ENCODE measurements at regions not wholly inside any gene's neighbourhood (a gene's known extent, or its start where the extent isn't known, plus 50 kb on each side); places are given as distances from the start of the nearest gene placed in this dataset.

DNA sequence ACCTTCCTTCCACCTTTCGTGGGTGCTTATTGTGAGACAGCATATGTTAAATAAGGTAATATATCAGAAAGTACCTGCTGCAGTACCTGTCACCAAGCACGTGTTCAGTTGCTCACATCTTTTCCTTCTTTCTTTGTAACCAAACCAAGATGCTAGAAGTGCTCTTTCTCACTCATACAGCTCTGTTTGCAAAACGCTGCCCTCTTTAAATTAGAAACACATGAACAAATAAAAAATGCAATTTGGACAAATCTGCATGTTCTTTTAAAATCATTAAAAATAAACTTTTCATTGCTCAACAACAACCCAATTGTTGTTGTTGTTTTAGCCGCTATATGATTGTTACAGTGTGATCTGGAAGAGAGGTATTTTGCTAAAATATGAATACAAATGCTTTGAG, 193.5 kb upstream of the ZBTB20 start:
- H3K27me3 ChIP-seq, result no peaks in the 10 kb centered on the region
- H3K36me3 ChIP-seq, result no peaks in the 10 kb centered on the region
- in situ Hi-C loops (cut with MboI; ENCODE audit: low pct_ligation_motif_present in 1 of 4, low pct_unique_long_range_greater_than_20kb in 1 of 4, low sequenced_read_pairs in 3 of 4) (no loop called here), intact Hi-C loops (cut with DNase I; ENCODE audit: low total_unique reads) (no loop called here)
- WGBS, 2 donors (ENCODE audit: low coverage in 1 of 2), result 75% methylated on average over 4 of the region's 4 CpGs
- H3K4me1 ChIP-seq, result no peaks in the 10 kb centered on the region
- no peak overlapping the region for H3K4me3 ChIP-seq
- no peak overlapping the region for H3K27ac ChIP-seq
- no peak for DNase-seq
- no peaks in the 10 kb centered on the region for H3K9me3 ChIP-seq
- TF ChIP-seq POLR2AphosphoS5 (IDR thresholded peaks at IDR 0.05) (no peak), POLR2A (IDR thresholded peaks at IDR 0.05) (no peak)
- TF ChIP-seq, protein P1, sequence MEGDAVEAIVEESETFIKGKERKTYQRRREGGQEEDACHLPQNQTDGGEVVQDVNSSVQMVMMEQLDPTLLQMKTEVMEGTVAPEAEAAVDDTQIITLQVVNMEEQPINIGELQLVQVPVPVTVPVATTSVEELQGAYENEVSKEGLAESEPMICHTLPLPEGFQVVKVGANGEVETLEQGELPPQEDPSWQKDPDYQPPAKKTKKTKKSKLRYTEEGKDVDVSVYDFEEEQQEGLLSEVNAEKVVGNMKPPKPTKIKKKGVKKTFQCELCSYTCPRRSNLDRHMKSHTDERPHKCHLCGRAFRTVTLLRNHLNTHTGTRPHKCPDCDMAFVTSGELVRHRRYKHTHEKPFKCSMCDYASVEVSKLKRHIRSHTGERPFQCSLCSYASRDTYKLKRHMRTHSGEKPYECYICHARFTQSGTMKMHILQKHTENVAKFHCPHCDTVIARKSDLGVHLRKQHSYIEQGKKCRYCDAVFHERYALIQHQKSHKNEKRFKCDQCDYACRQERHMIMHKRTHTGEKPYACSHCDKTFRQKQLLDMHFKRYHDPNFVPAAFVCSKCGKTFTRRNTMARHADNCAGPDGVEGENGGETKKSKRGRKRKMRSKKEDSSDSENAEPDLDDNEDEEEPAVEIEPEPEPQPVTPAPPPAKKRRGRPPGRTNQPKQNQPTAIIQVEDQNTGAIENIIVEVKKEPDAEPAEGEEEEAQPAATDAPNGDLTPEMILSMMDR (IDR thresholded peaks at IDR 0.05), result no peak

DNA sequence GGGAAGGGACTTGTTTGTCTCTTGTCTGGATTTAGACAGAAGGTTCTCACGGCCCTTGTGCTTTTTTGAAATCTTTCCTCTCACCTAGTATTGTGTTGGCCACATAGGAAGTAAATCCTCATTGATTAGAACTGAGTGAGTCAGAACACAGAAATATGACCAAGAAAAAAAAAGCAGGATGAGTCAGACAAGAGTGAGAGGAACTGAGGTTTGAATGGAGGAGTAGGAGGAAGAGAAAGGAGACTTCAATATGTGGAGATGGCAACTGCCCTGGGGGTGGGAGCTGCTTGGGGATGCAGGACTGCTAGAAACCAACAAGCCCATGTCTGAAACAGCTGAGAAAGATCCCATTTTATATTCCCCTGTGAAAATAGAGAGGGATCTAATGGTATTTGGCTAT, 194.1 kb upstream of the ZBTB20 start:
- intact Hi-C loops (cut with DNase I; ENCODE audit: low total_unique reads), result no loop called here
- in situ Hi-C loops (cut with MboI; ENCODE audit: low pct_ligation_motif_present in 1 of 4, low pct_unique_long_range_greater_than_20kb in 1 of 4, low sequenced_read_pairs in 3 of 4), result no loop called here
- Histone ChIP-seq H3K9me3 (no peaks in the 10 kb centered on the region), H3K4me3 (no peak overlapping the region), H3K27ac (no peak overlapping the region), H3K36me3 (no peaks in the 10 kb centered on the region), H3K27me3 (no peaks in the 10 kb centered on the region), H3K4me1 (no peaks in the 10 kb centered on the region)
- no peak for DNase-seq
- 68 to 73% methylated on average over 1 of the region's 1 CpG for WGBS, 2 donors (ENCODE audit: low coverage in 1 of 2)
- TF ChIP-seq EP300 (IDR thresholded peaks at IDR 0.05; ENCODE audit: low read depth) (no peak), POLR2AphosphoS5 (IDR thresholded peaks at IDR 0.05) (no peak), POLR2A (IDR thresholded peaks at IDR 0.05) (no peak)
- TF ChIP-seq, protein P1 (IDR thresholded peaks at IDR 0.05), result no peak

DNA sequence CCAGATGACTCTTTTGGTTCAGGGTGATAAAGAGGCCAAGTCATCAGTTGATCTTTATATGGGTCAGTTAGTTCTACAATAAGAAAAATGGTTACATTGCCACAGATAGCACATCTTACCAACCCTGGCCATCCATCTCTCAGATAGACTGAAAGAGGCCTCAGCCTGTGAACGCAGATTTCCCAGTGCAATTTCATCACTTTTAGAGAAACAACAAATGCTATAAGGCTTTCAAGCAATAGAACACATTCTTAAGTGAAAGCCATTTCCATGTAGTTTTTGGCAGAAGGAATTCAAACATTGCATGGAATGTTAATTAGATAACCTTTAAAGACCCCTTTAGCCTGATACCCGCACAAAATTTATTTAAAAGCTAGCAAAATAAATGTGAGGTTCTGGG, 200.6 kb upstream of the ZBTB20 start:
- intact Hi-C loops (cut with DNase I; ENCODE audit: low total_unique reads) (no loop called here), in situ Hi-C loops (cut with MboI; ENCODE audit: low pct_ligation_motif_present in 1 of 4, low pct_unique_long_range_greater_than_20kb in 1 of 4, low sequenced_read_pairs in 3 of 4) (no loop called here)
- no peak overlapping the region for H3K27ac ChIP-seq
- H3K27me3 ChIP-seq, result no peaks in the 10 kb centered on the region
- no peaks in the 10 kb centered on the region for H3K9me3 ChIP-seq
- no peaks in the 10 kb centered on the region for H3K36me3 ChIP-seq
- no peak for DNase-seq
- no peak overlapping the region for H3K4me3 ChIP-seq
- H3K4me1 ChIP-seq, result no peaks in the 10 kb centered on the region
- TF ChIP-seq POLR2AphosphoS5 (IDR thresholded peaks at IDR 0.05) (no peak), POLR2A (IDR thresholded peaks at IDR 0.05) (no peak), EP300 (IDR thresholded peaks at IDR 0.05; ENCODE audit: low read depth) (no peak)
- TF ChIP-seq, protein P1 (IDR thresholded peaks at IDR 0.05), result no peak
- 35 to 45% methylated on average over 2 of the region's 2 CpGs for WGBS, 2 donors (ENCODE audit: low coverage in 1 of 2)

DNA sequence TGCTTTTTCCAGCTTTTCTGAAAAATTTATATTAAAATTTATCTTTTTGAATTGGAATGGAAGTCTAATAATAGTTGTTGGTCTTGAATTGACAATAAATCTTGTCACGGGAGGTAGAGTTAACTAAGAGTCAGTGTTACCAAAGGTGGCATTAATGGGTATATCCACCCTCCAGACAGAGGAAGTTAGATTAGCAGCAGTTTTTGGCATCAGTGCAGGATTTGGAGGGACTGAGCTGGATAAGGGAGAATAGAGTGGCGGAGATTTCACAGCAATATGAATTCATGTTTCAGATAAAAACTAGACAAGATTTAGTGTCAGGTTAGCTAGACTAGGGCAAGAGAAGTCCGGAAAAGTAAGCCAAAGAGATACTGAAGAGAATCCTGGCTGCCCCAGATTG, 201.3 kb upstream of the ZBTB20 start:
- intact Hi-C loops (cut with DNase I; ENCODE audit: low total_unique reads), result no loop called here
- no peak for DNase-seq

More for the DNA sequence above, 201.3 kb upstream of the ZBTB20 start:
- in situ Hi-C loops (cut with MboI; ENCODE audit: low pct_ligation_motif_present in 1 of 4, low pct_unique_long_range_greater_than_20kb in 1 of 4, low sequenced_read_pairs in 3 of 4), result no loop called here
- no peak for TF ChIP-seq EP300 (IDR thresholded peaks at IDR 0.05; ENCODE audit: low read depth)
- no peak for TF ChIP-seq POLR2AphosphoS5 (IDR thresholded peaks at IDR 0.05)
- TF ChIP-seq POLR2A (IDR thresholded peaks at IDR 0.05), result no peak
- TF ChIP-seq, protein P1 (IDR thresholded peaks at IDR 0.05), result no peak
- WGBS, 2 donors (ENCODE audit: low coverage in 1 of 2), result 69 to 83% methylated on average over 3 of the region's 3 CpGs
- Histone ChIP-seq H3K27me3 (no peaks in the 10 kb centered on the region), H3K4me3 (no peak overlapping the region), H3K9me3 (no peaks in the 10 kb centered on the region), H3K4me1 (no peaks in the 10 kb centered on the region), H3K27ac (no peak overlapping the region), H3K36me3 (no peaks in the 10 kb centered on the region)
